GM15510 (cell line): ENCODE measurements at regions not wholly inside any gene's neighbourhood (a gene's known extent, or its start where the extent isn't known, plus 50 kb on each side); places are given as distances from the start of the nearest gene placed in this dataset.

Experiments
- POLR2A ChIP-seq: IDR thresholded peaks from 3 replicates; pipeline ENCODE4 v1.6.1; 2011; ENCODE audit warnings: borderline replicate concordance; ENCODE audit not compliant: insufficient read length; ENCODE audit errors: extremely low read depth

- no peak for TF ChIP-seq POLR2A
Measured at GRCh38 chr2:40723194-40723593, 271.3 kb upstream of the SLC8A1 start.

GRCh38 chr2:40725040-40725439, 273.1 kb upstream of the SLC8A1 start:
- no peak for TF ChIP-seq POLR2A

GRCh38 chr2:40725950-40726349, 274.1 kb upstream of the SLC8A1 start:
- TF ChIP-seq POLR2A, result no peak

GRCh38 chr2:40734797-40735196, 282.9 kb upstream of the SLC8A1 start:
- TF ChIP-seq POLR2A, result no peak

GRCh38 chr2:40737180-40737579, 285.3 kb upstream of the SLC8A1 start:
- TF ChIP-seq POLR2A, result no peak

GRCh38 chr2:40740419-40740818, 288.5 kb upstream of the SLC8A1 start:
- TF ChIP-seq POLR2A, result no peak

GRCh38 chr2:40741532-40741931, 289.6 kb upstream of the SLC8A1 start:
- TF ChIP-seq POLR2A, result no peak

- TF ChIP-seq POLR2A, result no peak
Measured at GRCh38 chr2:40746191-40746590, 294.3 kb upstream of the SLC8A1 start.

- no peak for TF ChIP-seq POLR2A
Measured at GRCh38 chr2:40751981-40752380, 300.1 kb upstream of the SLC8A1 start.

GRCh38 chr2:40752796-40753195, 300.9 kb upstream of the SLC8A1 start:
- no peak for TF ChIP-seq POLR2A

GRCh38 chr2:40754912-40755311, 303.0 kb upstream of the SLC8A1 start:
- TF ChIP-seq POLR2A, result no peak

- no peak for TF ChIP-seq POLR2A
Measured at GRCh38 chr2:40758401-40759155, 306.7 kb upstream of the SLC8A1 start.

GRCh38 chr2:40760071-40760666, 308.3 kb upstream of the SLC8A1 start:
- no peak for TF ChIP-seq POLR2A

GRCh38 chr2:40773291-40773690, 321.4 kb upstream of the SLC8A1 start:
- TF ChIP-seq POLR2A, result no peak

GRCh38 chr2:40783704-40784103, 331.8 kb upstream of the SLC8A1 start:
- no peak for TF ChIP-seq POLR2A

GRCh38 chr2:40786636-40787035, 334.7 kb upstream of the SLC8A1 start:
- TF ChIP-seq POLR2A, result no peak
